ENCODE measurements at regions not wholly inside any gene's neighbourhood (a gene's known extent, or its start where the extent isn't known, plus 50 kb on each side); places are given as distances from the start of the nearest gene placed in this dataset.

DNA sequence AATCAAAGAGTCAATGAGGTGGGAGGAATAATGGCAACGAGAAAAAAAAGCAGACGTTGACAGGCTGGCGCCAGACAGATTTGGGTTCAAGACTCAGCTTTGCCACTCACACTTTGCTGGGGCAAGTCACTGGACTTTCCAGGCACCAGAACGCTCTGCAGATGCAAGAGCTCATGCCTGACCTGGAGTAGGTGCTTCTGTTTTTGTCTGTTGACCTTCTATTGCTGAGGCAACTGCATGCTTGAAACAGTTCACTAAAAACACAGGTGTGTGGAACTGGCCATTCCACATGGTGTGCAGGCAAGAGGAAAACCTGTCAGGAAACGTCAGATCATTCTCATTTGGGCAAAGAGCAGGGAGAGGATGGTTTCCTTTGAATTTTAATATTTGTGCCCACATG lies 161.2 kb upstream of the SMIM23 start:
- no peak for TF ChIP-seq RAD21 (IDR thresholded peaks at IDR 0.05 in 1 of 2, conservative IDR thresholded peaks at IDR 0.05 in 1 of 2; ENCODE audit: low read depth in 2 of 2, low read length in 2 of 2)
- TF ChIP-seq, protein P1, sequence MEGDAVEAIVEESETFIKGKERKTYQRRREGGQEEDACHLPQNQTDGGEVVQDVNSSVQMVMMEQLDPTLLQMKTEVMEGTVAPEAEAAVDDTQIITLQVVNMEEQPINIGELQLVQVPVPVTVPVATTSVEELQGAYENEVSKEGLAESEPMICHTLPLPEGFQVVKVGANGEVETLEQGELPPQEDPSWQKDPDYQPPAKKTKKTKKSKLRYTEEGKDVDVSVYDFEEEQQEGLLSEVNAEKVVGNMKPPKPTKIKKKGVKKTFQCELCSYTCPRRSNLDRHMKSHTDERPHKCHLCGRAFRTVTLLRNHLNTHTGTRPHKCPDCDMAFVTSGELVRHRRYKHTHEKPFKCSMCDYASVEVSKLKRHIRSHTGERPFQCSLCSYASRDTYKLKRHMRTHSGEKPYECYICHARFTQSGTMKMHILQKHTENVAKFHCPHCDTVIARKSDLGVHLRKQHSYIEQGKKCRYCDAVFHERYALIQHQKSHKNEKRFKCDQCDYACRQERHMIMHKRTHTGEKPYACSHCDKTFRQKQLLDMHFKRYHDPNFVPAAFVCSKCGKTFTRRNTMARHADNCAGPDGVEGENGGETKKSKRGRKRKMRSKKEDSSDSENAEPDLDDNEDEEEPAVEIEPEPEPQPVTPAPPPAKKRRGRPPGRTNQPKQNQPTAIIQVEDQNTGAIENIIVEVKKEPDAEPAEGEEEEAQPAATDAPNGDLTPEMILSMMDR (IDR thresholded peaks at IDR 0.05; ENCODE audit: control extremely low read depth in 1 of 3, insufficient read depth in 1 of 3, low read depth in 1 of 3, low read length in 3 of 3): no peak
- TF ChIP-seq RFX5 (IDR thresholded peaks at IDR 0.05; ENCODE audit: borderline replicate concordance, low read depth, low read length): no peak
- TF ChIP-seq JUND (IDR thresholded peaks at IDR 0.05; ENCODE audit: low read length): no peak
- no peak for TF ChIP-seq EZH2 (IDR thresholded peaks at IDR 0.05; ENCODE audit: low read depth, low read length, severe bottlenecking)
- TF ChIP-seq SIX5 (IDR thresholded peaks at IDR 0.05; ENCODE audit: low read depth, low read length): no peak
- no peak for TF ChIP-seq CEBPB (IDR thresholded peaks at IDR 0.05; ENCODE audit: low read depth, low read length)
- TF ChIP-seq YY1 (IDR thresholded peaks at IDR 0.05; ENCODE audit: low read depth, low read length): no peak
- no peak for TF ChIP-seq EGR1 (IDR thresholded peaks at IDR 0.05; ENCODE audit: borderline replicate concordance, low read depth, low read length)
- no peak for TF ChIP-seq EP300 (IDR thresholded peaks at IDR 0.05; ENCODE audit: borderline replicate concordance in 1 of 2, low read depth in 2 of 2, low read length in 2 of 2)
- TF ChIP-seq KDM1A (IDR thresholded peaks at IDR 0.05; ENCODE audit: borderline replicate concordance, low read length): no peak

Measured in H1 (cell line).